HS-5 (cell line): ENCODE measurements at regions not wholly inside any gene's neighbourhood (a gene's known extent, or its start where the extent isn't known, plus 50 kb on each side); places are given as distances from the start of the nearest gene placed in this dataset.
"Not testable (repeated sequence)": the region's sequence is repeated elsewhere in the genome, so short reads cannot be mapped to it uniquely, and the experiment has no call there.

ENCODE experiments used
- DNase-seq: peaks from one replicate; pipeline ENCODE4 v3.0.0-alpha.2; 2012; ENCODE audit warnings: low read depth

DNA sequence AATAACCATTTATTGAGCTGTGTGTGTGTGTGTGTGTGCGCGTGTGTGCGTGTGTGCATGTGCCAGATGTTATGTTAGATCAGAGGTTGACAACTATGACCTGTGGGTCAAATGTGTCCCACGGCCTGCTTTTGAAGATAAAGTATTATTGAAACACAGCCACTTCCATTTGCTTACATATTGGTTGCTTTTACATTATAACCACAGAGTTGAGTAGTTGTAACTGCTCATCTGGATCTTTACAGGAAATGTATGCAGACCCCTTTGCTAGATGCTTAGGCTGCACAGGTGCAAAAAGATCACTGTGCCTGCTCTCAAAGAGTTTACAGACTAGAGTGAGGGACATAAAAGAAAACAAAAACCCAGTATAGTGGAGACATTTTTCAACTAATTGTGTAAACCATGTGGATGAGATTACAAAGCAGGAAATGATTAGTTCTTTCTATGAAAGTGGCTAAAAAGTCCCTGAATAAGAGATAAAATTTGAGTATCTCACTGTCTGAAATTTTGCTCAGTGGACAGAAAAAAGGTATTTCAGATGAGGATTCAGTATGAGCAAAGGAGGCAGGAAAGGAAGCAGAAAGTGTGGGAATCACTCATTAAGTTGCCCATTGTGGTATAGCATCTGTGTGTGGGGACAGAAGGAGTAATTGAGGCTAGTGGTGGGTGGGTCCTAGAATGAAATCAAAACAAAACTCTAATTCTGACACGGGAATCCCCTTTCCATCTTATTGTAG is 188.4 kb downstream of the PAH start:
- no peak for DNase-seq

GRCh38 chr12:102726686-102727085 is 190.4 kb downstream of the PAH start:
- DNase-seq = no peak

GRCh38 chr12:102722147-102722546 is 194.9 kb downstream of the PAH start:
- DNase-seq = no peak

- DNase-seq = no peak
Observed at GRCh38 chr12:102708108-102708507, 208.9 kb downstream of the PAH start.

- DNase-seq = peak; percentile 30
Observed at GRCh38 chr12:102702447-102703114, 214.5 kb downstream of the PAH start.

DNA sequence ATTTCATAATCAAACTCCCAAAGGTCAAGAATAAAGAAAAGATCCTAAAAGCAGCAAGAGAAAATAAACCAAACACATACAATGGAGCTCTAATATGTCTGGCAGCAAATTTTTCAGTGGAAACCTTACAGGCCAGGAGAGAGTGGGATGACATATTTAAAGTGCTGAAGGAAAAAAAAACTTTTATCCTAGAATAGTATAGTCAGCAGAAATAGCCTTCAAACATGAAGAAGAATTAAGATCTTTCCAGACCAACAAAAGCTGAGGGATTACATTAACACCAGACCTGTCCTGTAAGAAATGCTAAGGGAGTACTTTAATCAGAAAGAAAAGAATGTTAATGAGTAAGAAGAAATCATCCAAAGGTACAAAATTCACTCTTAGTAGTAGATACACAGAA is 215.7 kb upstream of the IGF1 start:
- no peak for DNase-seq

DNA sequence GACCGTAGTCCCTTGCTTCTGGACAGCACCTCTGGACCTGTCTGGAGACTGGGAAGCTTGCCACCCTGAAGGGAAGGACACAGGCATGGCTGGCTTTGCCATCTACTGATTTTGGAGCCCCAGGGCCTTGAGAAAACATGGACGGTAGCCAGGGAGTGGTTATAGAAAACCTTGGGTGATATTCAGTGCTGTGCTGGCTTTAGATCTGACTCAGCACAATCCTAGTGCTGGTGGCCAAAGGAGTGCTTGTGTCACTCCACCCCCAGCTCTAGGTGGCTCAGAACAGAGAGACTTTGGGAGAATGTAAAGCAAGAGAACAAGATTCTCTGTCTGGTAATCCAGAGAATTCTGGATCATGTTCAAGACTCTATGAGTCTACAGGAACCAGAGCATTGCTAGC is 214.5 kb upstream of the IGF1 start:
- DNase-seq = no peak

DNA sequence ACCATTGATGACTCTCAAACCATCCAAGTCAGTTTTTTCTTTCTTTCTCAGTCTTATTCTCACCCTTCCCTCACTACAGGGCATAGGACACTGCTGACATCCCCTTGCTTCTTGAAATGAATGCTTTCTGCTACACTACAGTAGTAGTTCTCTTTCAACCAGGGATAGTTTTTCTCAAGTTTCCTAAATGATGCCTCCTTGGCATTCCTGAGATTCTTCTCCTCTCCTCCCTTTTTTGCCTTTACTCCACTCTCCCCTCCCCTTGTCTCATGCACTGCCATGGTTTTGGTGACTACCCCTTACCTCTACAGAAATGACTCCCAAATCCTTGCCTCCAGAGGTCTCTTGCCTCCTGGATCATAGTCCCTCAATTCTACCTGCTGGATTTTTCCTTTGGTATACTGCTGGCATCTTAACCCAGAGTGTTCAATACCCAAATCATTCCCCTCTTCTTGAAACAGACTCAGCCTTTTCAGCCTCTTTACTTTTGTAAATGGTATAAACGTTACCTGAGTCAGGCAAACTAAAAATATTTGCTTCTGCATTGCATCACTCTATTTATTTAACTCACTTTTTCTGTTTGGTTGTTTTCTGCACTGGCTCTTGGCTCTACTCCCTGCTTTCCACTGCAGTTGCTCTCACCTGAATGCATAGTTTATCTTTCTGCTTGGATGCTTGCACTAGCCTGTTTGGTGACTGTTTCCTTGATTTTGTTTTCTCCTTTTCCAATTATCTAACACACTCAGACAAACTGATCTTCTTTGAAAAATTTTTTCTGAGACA is 211.6 kb upstream of the IGF1 start:
- DNase-seq = no peak

DNA sequence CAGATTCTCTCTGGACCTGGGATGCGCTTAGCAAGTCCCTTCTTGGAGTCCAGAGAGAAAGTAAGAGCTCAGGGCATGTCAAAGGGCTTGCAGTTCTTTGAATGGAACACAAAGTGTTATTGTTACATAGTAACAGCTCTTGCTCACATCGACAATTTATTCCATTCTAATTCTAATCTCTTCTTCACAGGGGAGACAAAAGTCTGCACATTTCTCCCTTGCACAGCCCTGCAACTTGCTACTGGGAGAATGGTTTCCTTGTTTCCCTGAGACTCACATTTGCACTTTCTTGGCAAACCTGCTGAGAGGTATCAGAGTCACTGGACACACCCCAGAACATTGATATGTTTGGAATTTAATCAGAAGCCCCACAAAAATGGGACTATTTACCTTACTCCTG is 209.9 kb upstream of the IGF1 start:
- DNase-seq = no peak

DNA sequence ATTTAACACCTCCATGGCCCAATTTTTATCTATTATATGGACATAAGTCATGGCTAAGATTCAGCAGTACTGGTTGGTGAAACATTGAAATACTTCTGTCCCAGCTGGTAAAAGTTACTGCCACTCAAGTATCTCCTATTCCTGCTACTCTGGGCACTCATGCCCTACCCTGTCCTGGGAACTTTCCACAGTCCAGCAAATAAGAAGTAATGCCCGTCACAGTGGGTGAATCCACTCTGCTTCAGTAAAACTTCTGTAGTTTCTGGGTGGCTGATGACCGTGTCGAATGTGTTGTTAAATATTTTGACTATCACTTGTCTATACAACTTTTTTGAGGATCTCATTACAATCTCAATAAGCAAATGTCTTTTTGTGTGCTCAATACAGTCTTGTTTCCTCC is 209.3 kb upstream of the IGF1 start:
- no peak for DNase-seq

- DNase-seq = no peak
Observed at GRCh38 chr12:102687523-102687922, 207.2 kb upstream of the IGF1 start.

- no peak for DNase-seq
Observed at GRCh38 chr12:102685841-102686240, 205.5 kb upstream of the IGF1 start.

DNA sequence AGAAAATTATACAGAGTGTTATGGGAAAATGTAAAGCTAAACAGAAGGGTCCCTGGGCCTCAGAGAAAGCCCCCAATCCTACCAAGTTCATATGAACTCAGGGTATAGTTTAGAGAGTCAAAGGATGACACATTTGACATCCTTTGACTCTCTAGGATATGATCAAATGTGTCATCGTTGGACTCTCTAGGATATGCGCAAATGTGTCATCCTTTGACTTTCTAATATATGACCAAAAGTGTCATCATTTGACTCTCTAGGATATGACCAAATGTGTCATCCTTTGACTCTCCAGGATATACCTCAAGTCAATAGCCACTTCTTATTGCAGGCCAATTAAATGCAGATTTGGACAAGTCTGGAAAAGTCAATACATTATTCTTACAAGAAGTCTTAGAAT is 204.8 kb upstream of the IGF1 start:
- peak; percentile 20 for DNase-seq

DNA sequence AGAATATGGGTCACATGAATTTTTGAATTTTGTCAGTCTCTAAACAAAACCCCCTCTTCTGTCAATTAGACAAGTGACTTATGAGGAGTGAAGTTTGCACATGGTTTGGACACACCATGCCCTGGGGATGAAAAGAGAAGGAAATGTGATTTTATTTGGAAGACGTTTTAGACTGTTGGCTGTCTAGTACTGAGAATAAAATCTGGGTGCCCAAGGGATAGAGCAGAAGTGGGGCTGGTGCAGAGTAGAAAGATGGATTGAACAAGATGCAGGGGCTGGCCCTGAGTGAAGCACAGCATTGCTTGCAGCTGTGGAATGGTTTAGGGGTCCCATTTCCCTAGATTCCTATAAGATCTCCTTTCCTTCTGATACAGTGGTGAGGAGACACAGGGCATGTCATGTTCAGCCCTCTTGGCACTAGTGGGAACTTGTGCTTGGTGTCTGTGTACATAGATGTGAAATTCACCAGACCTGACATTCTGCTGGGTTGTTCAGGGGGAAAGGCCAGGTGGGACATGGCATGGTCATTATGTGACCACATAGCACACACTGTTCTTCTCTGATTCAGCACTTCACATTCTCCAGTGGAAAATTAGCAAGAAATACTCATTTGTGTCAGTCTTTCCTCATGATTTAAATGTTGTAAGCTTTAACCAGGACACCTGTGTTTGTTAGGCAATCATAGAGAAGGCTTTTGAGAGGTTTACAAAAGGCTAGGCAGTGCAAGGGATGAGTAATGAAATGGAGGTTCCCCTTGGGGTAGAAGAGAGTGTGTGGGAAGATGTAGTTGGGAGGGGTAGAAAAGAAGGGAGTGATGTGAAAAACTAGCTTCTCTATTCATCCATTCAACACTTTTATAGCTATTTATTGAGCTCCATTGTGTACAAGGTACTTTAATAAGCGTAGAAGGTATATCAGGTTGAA is 202.3 kb upstream of the IGF1 start:
- no peak for DNase-seq

DNA sequence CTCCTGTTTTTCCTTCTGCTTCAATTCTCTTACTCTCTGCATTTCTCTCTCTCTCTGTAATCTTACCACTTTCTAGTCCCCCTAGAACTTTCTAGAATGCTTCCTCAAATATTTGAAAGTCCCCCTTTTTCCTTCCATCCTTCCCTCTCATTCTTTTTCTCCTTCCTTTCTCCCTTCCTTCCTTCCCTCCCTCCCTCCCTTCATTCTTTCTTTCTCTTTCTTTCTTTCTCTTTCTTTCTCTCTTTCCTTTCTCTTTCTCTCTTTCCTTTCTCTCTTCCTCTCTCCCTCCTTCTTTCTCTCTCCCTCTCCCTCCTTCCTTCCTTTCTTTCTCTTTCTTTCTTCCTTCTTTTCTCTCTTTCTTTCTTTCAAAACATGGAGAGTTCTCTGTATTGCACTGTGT is 201.4 kb upstream of the IGF1 start:
- no peak for DNase-seq

GRCh38 chr12:102681309-102681708 is 200.9 kb upstream of the IGF1 start:
- DNase-seq = no peak

DNA sequence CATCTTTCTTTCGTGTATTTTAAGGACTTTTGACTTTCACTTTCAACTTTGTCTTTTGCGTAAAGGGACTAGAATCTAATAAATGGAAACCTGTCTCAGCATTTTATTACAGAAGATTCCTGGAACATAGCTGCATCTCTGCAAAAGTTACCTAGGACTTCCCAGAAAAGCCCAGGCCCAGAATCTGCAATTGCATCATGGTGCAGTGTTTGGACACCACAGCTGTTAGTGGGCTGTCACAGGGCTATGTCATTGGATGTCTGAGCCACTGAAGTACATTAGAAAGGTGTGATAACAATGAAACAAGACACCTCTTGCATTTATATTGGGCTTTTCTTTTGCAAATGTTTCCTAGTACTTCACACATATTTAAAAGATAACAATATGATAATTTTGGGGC is 199.9 kb upstream of the IGF1 start:
- no peak for DNase-seq

DNA sequence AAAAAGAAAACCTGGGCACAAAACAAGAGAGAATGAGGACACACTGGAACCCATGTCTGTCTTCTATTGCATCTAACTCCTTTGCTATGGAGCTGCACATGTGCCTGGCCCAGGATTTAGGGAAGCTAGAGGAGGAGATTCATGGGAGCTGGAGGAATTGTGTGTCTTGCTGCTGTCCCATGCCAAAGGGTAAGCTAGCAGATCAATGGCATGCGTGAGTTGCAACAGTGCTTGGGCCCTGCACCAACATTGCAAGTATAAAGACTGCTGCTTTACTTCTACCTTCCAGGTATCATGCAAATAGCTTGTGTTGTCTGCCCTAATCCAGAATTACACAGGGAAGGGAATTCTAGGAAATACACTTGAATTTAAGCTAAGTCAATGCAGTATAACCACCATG is 196.4 kb upstream of the IGF1 start:
- no peak for DNase-seq

- peak; percentile 19 for DNase-seq
Observed at GRCh38 chr12:102675672-102676071, 195.3 kb upstream of the IGF1 start.

GRCh38 chr12:102673606-102674005 is 193.2 kb upstream of the IGF1 start:
- DNase-seq = no peak

- not testable (repeated sequence) for DNase-seq
Observed at GRCh38 chr12:102672212-102672611, 191.8 kb upstream of the IGF1 start.

GRCh38 chr12:102669056-102669455 is 188.7 kb upstream of the IGF1 start:
- no peak for DNase-seq
